ENCODE measurements at regions not wholly inside any gene's neighbourhood (a gene's known extent, or its start where the extent isn't known, plus 50 kb on each side); places are given as distances from the start of the nearest gene placed in this dataset.

GRCh38 chr15:46960581-46960980 lies 756.7 kb upstream of the SEMA6D start:
- no peak for TF ChIP-seq RAD21 (IDR thresholded peaks at IDR 0.05; ENCODE audit: low read depth)
- TF ChIP-seq REST (IDR thresholded peaks at IDR 0.05; ENCODE audit: low read depth): no peak
- TF ChIP-seq EP300 (IDR thresholded peaks at IDR 0.05; ENCODE audit: borderline replicate concordance): no peak
- TF ChIP-seq CEBPB (IDR thresholded peaks at IDR 0.05): no peak
- TF ChIP-seq TEAD4 (IDR thresholded peaks at IDR 0.05): no peak
- no peak for TF ChIP-seq TCF12 (IDR thresholded peaks at IDR 0.05; ENCODE audit: low read depth)
- no peak for TF ChIP-seq EGR1 (IDR thresholded peaks at IDR 0.05)
- no peak for TF ChIP-seq YY1 (IDR thresholded peaks at IDR 0.05; ENCODE audit: low read depth)
- no peak for TF ChIP-seq NFIC (IDR thresholded peaks at IDR 0.05)
- TF ChIP-seq FOXM1 (IDR thresholded peaks at IDR 0.05; ENCODE audit: borderline replicate concordance, low read depth): no peak
- TF ChIP-seq TAF1 (IDR thresholded peaks at IDR 0.05; ENCODE audit: low read depth): no peak
- TF ChIP-seq MAX (IDR thresholded peaks at IDR 0.05): no peak
